ENCODE measurements at regions not wholly inside any gene's neighbourhood (a gene's known extent, or its start where the extent isn't known, plus 50 kb on each side); places are given as distances from the start of the nearest gene placed in this dataset.
A peak's percentile ranks its signal among the peaks of the same experiment; 100 is the strongest.

DNA sequence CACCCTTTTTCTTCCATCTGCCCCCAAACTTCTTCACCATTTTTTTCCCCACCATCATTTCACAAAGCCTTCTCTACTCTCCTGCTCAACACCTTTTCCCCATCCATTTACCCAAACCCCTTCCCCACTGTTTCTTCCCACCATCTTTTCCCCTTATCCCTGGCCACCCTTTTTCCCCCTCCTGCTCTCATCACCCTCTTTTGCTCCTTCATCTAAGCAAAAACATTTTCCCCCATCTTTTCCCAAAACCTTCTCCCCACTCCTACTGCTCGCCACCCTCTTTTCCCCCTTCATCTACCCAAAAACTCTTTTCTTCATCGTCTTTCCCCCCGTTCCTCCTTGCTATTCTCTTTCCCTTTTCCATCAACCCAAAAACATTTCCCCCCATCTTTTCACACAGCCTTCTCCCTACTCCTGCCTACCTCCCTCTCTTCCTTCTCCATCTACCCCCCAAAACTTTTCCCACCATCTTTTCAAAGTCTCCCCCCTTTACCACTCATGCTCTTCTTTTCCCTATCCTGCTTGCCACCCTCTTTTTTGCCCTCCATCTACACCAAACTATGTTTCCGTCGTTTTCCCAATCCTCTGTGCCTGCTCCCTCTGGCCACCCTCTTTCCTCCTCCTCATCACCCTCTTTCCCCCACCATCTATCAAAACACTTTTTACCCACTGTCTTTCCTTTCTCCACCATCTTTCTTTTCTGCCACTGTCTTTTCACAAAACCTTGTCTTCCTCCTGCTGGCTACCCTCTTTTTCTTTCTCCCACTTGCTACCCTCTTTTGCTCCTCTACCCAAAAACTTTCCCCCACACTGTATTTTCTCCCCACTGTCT is 205.8 kb upstream of the WSB1 start (continued):
- TF ChIP-seq, protein P1, sequence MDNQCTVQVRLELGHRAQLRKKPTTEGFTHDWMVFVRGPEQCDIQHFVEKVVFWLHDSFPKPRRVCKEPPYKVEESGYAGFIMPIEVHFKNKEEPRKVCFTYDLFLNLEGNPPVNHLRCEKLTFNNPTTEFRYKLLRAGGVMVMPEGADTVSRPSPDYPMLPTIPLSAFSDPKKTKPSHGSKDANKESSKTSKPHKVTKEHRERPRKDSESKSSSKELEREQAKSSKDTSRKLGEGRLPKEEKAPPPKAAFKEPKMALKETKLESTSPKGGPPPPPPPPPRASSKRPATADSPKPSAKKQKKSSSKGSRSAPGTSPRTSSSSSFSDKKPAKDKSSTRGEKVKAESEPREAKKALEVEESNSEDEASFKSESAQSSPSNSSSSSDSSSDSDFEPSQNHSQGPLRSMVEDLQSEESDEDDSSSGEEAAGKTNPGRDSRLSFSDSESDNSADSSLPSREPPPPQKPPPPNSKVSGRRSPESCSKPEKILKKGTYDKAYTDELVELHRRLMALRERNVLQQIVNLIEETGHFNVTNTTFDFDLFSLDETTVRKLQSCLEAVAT (IDR thresholded peaks at IDR 0.05): peak; percentile 75 to 83; a peak in 2 of 4 replicates
- TF ChIP-seq CHCHD3 (CRISPR knock-in tag; IDR thresholded peaks at IDR 0.05) (peak; percentile 64; the same call in 1 of the 2 replicates), ZBTB26 (CRISPR knock-in tag; IDR thresholded peaks at IDR 0.05) (peak; percentile 68), TAF1 (IDR thresholded peaks at IDR 0.05; ENCODE audit: control insufficient read depth, extremely low read depth, insufficient read depth, low read length, severe bottlenecking) (peak; percentile 23), GATAD2A (IDR thresholded peaks at IDR 0.05) (peak; percentile 6; the same call in 1 of the 2 replicates), RREB1 (CRISPR knock-in tag; IDR thresholded peaks at IDR 0.05) (no peak), ELF4 (CRISPR knock-in tag; IDR thresholded peaks at IDR 0.05) (peak; percentile 40; the same call in 1 of the 2 replicates), SMARCE1 (IDR thresholded peaks at IDR 0.05) (0 out of 2 replicates have a peak, but pooled peaks have one; percentile 26), MTA1 (IDR thresholded peaks at IDR 0.05; ENCODE audit: borderline replicate concordance) (0 out of 2 replicates have a peak, but pooled peaks have one; percentile 17)
- TF ChIP-seq, protein P2, sequence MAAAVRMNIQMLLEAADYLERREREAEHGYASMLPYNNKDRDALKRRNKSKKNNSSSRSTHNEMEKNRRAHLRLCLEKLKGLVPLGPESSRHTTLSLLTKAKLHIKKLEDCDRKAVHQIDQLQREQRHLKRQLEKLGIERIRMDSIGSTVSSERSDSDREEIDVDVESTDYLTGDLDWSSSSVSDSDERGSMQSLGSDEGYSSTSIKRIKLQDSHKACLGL (CRISPR knock-in tag; IDR thresholded peaks at IDR 0.05; ENCODE audit: borderline replicate concordance, poor library complexity, severe bottlenecking): no peak
- TF ChIP-seq, protein P3, sequence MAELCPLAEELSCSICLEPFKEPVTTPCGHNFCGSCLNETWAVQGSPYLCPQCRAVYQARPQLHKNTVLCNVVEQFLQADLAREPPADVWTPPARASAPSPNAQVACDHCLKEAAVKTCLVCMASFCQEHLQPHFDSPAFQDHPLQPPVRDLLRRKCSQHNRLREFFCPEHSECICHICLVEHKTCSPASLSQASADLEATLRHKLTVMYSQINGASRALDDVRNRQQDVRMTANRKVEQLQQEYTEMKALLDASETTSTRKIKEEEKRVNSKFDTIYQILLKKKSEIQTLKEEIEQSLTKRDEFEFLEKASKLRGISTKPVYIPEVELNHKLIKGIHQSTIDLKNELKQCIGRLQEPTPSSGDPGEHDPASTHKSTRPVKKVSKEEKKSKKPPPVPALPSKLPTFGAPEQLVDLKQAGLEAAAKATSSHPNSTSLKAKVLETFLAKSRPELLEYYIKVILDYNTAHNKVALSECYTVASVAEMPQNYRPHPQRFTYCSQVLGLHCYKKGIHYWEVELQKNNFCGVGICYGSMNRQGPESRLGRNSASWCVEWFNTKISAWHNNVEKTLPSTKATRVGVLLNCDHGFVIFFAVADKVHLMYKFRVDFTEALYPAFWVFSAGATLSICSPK (IDR thresholded peaks at IDR 0.05; ENCODE audit: borderline replicate concordance): 0 out of 2 replicates have a peak, but pooled peaks have one; percentile 23

Measured in K562 (cell line).